Panc1 (cell line): ENCODE measurements at regions not wholly inside any gene's neighbourhood (a gene's known extent, or its start where the extent isn't known, plus 50 kb on each side); places are given as distances from the start of the nearest gene placed in this dataset.
A peak's percentile ranks its signal among the peaks of the same experiment; 100 is the strongest.

Experiments used
- ATAC-seq: fragments of 200-7000 bp; cut with Tn5 transposase; 2 replicates; pipeline ENCODE4 v1.9.1; 2020; ENCODE audit warnings: mild to moderate bottlenecking, moderate library complexity
- BruUV-seq: library from RNA; stranded (reverse); fragments of 400-500 nt; replicated peaks from 2 replicates; lab custom pipeline; 2021; lab: Mats Ljungman, UMichigan
- CTCF ChIA-PET: fragments of 300-600 bp; sonication (Branson Sonifier 250); formaldehyde crosslinking; loops from one replicate; lab custom pipeline; 2022; ENCODE audit warnings: antibody characterized with exemption; lab: Charles Lee
- POLR2A ChIA-PET: fragments of 300-600 bp; sonication (Branson Sonifier 250); formaldehyde crosslinking; loops from one replicate; lab custom pipeline; 2022; ENCODE audit warnings: antibody characterized with exemption; lab: Charles Lee
- DNase-seq: peaks from one replicate; pipeline ENCODE4 v3.0.0-alpha.2; 2010; ENCODE audit warnings: low read depth, low spot score
- H3K27ac ChIP-seq: 2 replicates; pipeline ENCODE4 v1.5.1; 2011; ENCODE audit warnings: mild to moderate bottlenecking, low read length, inconsistent platforms
- H3K27me3 ChIP-seq: fragments of 200-500 bp; sonication (Bioruptor generic); 2 replicates; pipeline ENCODE4 v1.6.0; 2014; ENCODE audit warnings: low read length, inconsistent platforms; ENCODE audit not compliant: control insufficient read depth, insufficient read depth
- H3K36me3 ChIP-seq: fragments of 200-500 bp; sonication (Bioruptor generic); 2 replicates; pipeline ENCODE4 v1.5.1; 2014; ENCODE audit warnings: inconsistent platforms, mild to moderate bottlenecking, low read length, moderate library complexity; ENCODE audit not compliant: control insufficient read depth, insufficient read depth
- H3K4me1 ChIP-seq: 2 replicates; pipeline ENCODE4 v1.5.1; 2011; ENCODE audit warnings: inconsistent platforms, mild to moderate bottlenecking, low read length, moderate library complexity; ENCODE audit not compliant: control insufficient read depth, insufficient read depth
- H3K4me3 ChIP-seq, 2 experiments: 2 replicates each; pipeline ENCODE4 v1.5.1; 2011 to 2012; ENCODE audit warnings: low read depth in 2 of 2, low read length in 2 of 2, mild to moderate bottlenecking in 2 of 2, inconsistent platforms in 1 of 2, moderate library complexity in 1 of 2
- H3K9me3 ChIP-seq: fragments of 200-500 bp; sonication (Bioruptor generic); 2 replicates; pipeline ENCODE4 v1.5.1; 2014; ENCODE audit warnings: low read depth, mild to moderate bottlenecking, inconsistent platforms, low read length, moderate library complexity; ENCODE audit not compliant: control insufficient read depth, insufficient read depth
- CTCF ChIP-seq: fragments of 450-650 bp; IDR thresholded peaks from 2 replicates; pipeline ENCODE4 v1.5.1; 2017; ENCODE audit warnings: mild to moderate bottlenecking
- POLR2AphosphoS5 ChIP-seq: IDR thresholded peaks from 2 replicates; pipeline ENCODE4 v1.6.1; 2012; ENCODE audit warnings: mild to moderate bottlenecking, low read depth, low read length, moderate library complexity
- SIN3A ChIP-seq: IDR thresholded peaks from 2 replicates; pipeline ENCODE4 v1.6.1; 2012; ENCODE audit warnings: low read depth, mild to moderate bottlenecking, low read length, moderate library complexity, borderline replicate concordance; ENCODE audit not compliant: insufficient read depth
- TCF7L2 ChIP-seq: IDR thresholded peaks from 2 replicates; pipeline ENCODE4 v1.6.1; 2011; ENCODE audit warnings: mild to moderate bottlenecking, low read depth, low read length, inconsistent platforms
- in situ Hi-C: cut with HindIII; loops from 2 replicates; pipeline ENCODE4 v1.10.0; 2016; ENCODE audit warnings: low sequenced_read_pairs, low pct_unique_long_range_greater_than_20kb
- intact Hi-C: fragments of 100-400 bp; cut with micrococcal nuclease; formaldehyde crosslinking; loops from one replicate; pipeline ENCODE4 v1.10.0; 2022; ENCODE audit not compliant: unreplicated experiment
- TF ChIP-seq, protein P1 (sequence below), 2 experiments: IDR thresholded peaks; 2 replicates each; pipeline ENCODE4 v1.6.1; 2011 to 2012; ENCODE audit warnings: low read depth in 2 of 2, control low read depth in 1 of 2, low read length in 1 of 2, mild to moderate bottlenecking in 1 of 2, moderate library complexity in 1 of 2; ENCODE audit not compliant: insufficient read depth in 1 of 2

DNA sequence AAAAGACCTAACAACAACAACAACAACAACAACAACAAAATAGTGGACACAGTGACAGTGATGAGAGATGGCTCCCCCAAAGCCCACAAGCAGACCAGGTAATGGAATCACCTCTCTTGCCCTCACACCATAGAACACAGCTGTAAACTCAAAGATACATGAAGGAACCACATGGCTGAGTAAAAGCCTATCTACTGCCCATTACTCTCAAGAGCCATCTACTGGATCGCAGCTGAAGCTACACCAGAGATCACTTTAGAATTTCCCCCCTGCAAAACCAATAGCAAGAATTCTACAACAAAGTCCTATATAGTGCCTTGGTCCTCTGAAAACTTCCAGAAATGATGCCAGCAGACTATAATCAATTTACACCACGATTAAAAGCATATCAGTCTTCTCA is 1537.6 kb upstream of the CDH9 start:
- no peak for DNase-seq
- Histone ChIP-seq H3K9me3 (no peaks in the 10 kb centered on the region), H3K4me1 (no peaks in the 10 kb centered on the region), H3K27ac (no peak overlapping the region), H3K27me3 (no peaks in the 10 kb centered on the region), H3K36me3 (no peaks in the 10 kb centered on the region), H3K4me3 (no peak overlapping the region)
- TF ChIP-seq CTCF, result peak; percentile 30
- TF ChIP-seq, protein P1, sequence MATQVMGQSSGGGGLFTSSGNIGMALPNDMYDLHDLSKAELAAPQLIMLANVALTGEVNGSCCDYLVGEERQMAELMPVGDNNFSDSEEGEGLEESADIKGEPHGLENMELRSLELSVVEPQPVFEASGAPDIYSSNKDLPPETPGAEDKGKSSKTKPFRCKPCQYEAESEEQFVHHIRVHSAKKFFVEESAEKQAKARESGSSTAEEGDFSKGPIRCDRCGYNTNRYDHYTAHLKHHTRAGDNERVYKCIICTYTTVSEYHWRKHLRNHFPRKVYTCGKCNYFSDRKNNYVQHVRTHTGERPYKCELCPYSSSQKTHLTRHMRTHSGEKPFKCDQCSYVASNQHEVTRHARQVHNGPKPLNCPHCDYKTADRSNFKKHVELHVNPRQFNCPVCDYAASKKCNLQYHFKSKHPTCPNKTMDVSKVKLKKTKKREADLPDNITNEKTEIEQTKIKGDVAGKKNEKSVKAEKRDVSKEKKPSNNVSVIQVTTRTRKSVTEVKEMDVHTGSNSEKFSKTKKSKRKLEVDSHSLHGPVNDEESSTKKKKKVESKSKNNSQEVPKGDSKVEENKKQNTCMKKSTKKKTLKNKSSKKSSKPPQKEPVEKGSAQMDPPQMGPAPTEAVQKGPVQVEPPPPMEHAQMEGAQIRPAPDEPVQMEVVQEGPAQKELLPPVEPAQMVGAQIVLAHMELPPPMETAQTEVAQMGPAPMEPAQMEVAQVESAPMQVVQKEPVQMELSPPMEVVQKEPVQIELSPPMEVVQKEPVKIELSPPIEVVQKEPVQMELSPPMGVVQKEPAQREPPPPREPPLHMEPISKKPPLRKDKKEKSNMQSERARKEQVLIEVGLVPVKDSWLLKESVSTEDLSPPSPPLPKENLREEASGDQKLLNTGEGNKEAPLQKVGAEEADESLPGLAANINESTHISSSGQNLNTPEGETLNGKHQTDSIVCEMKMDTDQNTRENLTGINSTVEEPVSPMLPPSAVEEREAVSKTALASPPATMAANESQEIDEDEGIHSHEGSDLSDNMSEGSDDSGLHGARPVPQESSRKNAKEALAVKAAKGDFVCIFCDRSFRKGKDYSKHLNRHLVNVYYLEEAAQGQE (IDR thresholded peaks at IDR 0.05; ENCODE audit: insufficient read depth in 1 of 2, low read depth in 2 of 2, low read length in 1 of 2), result no peak
- intact Hi-C loops (no loop called here), in situ Hi-C loops (no loop called here)
- BruUV-seq, result no TSS peak
- ATAC-seq, result no peak
- CTCF ChIA-PET, result no interaction called here
- POLR2A ChIA-PET, result no interaction called here

- in situ Hi-C loops (no loop called here), intact Hi-C loops (no loop called here)
- ChIA-PET POLR2A (no interaction called here), CTCF (no interaction called here)
- DNase-seq, result no peak
- Histone ChIP-seq H3K27ac (no peak overlapping the region), H3K4me3 (no peak overlapping the region), H3K36me3 (no peaks in the 10 kb centered on the region), H3K9me3 (no peaks in the 10 kb centered on the region), H3K4me1 (no peaks in the 10 kb centered on the region), H3K27me3 (no peaks in the 10 kb centered on the region)
- TF ChIP-seq TCF7L2 (no peak), SIN3A (no peak), CTCF (no peak), POLR2AphosphoS5 (no peak)
- TF ChIP-seq, protein P1 (IDR thresholded peaks at IDR 0.05; ENCODE audit: insufficient read depth in 1 of 2, low read depth in 2 of 2, low read length in 1 of 2), result no peak
- ATAC-seq, result no peak
- no TSS peak for BruUV-seq
Observed at GRCh38 chr5:28575368-28575767, 1537.0 kb upstream of the CDH9 start.
